Uterus (tissue), 2 donors: ENCODE measurements at regions not wholly inside any gene's neighbourhood (a gene's known extent, or its start where the extent isn't known, plus 50 kb on each side); places are given as distances from the start of the nearest gene placed in this dataset.

Experiments
- CTCF ChIP-seq, 4 experiments: fragments of 200-600 bp in 2 of 4; fragments of 450-650 bp in 2 of 4; sonication (generic) in 2 of 4; IDR thresholded peaks; one replicate each; pipeline ENCODE4 v1.5.1; 2016 to 2019; ENCODE audit warnings: antibody characterized with exemption in 4 of 4, mild to moderate bottlenecking in 2 of 4, moderate library complexity in 1 of 4
- POLR2A ChIP-seq, 2 donors: fragments of 450-650 bp; IDR thresholded peaks; one replicate each; pipeline ENCODE4 v1.6.1; 2016; ENCODE audit warnings: antibody characterized with exemption in 2 of 2, mild to moderate bottlenecking in 1 of 2, moderate library complexity in 1 of 2

DNA sequence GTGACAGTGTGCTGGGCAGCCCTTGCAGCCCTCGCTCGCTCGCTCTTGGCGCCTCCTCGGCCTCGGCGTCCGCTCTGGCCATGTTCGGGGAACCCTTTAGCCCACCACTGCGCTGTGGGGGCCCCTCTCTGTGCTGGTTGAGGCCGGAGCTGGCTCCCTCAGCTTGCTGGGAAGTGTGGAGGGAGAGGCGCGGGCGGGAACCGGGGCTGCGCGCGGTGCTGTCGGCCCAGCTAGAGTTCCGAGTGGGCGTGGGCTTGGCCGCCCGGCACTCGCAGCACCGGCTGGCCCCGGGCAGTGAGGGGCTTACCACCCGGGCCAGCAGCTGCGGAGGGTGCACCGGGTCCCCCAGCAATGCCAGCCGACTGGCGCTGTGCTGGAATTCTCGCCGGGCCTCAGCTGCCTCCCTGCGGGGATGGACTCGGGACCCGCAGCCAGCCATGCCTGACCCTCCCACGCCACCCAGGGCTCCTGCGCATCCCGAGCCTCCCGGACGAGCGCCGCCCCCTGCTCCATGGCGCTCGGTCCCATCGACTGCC is 770.1 kb upstream of the GALNTL6 start:
- no peak for TF ChIP-seq POLR2A (IDR thresholded peaks at IDR 0.05)
- no peak for TF ChIP-seq CTCF (IDR thresholded peaks at IDR 0.05)
